CD4-positive, alpha-beta T cell treated with Interferon alpha-2 for 1 hour (primary cell): ENCODE measurements at regions not wholly inside any gene's neighbourhood (a gene's known extent, or its start where the extent isn't known, plus 50 kb on each side); places are given as distances from the start of the nearest gene placed in this dataset.

Experiments
- DNase-seq, 2 donors: peaks; one replicate each; pipeline ENCODE4 v3.0.0-alpha.2; 2020 to 2022

DNA sequence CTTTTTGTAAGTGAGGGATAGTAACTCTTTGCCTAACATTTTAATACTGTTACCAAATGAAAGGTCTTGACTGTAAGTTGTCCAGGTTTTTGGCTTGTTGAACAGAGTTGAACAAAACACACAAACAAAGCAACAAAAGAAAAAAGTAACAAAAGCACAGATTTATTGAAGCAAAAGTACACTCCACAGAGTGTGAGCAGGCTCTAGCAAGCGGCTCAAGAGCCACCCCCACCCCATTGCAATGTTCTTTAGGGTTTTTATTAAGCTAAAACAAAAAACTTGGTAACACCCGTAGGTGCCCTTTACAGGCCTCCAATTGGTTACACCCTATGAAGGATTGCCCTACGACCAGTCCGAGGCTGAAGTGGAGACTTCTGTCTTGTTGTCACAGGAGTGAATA lies 197.4 kb upstream of the MAP3K1 start:
- DNase-seq = no peak

DNA sequence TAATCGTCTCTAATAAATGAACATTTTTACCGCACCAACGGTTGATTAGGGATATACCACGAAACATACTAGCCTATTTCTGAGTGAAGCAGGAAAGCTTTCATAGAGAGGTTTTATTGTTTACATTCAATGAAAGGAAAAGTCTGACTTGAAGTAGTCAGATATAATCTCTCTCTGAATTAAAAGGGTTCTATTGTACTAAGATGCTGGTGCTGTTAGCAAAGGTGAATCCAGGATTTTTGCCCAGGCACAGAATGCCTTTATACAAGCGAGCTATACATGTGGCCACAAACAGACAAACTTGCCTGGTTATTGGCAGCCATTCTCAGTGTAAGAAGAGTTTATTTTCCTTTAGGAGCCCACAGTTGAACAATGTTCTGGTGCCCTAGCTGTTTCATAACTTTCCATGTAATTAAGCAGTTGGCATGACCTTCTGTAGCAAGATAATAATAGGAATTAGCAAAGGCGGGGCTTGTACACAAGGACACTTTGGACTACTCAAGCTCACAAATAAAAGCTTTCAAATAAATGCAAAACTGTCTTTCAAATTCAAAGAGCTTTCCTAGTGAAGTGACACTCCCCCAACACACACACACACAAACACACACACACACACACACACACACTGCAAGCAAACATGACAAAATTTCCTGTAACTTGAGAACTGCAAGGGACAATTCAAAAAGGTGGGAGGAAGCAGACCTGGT lies 198.7 kb upstream of the MAP3K1 start:
- no peak for DNase-seq

DNA sequence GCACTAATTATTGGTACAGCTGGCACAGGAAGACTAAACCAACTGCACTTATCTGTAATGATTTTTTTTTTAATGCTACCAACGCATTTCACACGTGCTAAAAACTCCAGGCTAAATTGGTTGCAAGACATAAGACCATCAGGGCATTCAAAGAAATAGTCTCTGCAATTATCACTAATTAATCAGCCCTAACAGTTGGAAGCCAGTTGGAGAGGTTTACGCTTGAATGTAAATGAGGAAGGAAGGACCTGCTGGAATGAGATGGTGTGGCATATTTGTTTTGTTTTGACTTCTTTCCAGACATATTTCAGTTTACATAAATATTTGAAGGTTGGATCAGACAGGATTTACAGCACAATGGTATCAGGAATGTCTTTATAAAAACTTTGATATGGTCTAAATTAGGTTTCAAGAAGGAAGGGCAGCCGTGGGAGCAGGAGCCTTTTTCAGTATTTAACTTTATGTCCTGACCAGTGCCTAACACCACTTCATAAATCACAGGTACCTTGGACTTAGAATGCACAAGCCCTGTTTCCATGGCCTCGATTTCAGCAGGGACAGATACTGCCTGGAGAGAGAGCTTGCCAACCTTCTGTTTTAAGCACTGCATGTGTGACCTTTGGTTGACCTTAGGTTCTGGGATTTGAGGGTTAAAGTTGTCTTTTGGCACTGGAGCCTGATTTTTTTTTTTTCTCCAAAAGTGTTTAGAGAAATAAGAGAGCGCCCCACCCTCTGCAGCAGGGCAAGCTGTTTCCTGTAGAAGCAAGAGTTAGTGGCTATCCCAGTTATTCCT lies 199.8 kb upstream of the MAP3K1 start:
- DNase-seq = no peak

DNA sequence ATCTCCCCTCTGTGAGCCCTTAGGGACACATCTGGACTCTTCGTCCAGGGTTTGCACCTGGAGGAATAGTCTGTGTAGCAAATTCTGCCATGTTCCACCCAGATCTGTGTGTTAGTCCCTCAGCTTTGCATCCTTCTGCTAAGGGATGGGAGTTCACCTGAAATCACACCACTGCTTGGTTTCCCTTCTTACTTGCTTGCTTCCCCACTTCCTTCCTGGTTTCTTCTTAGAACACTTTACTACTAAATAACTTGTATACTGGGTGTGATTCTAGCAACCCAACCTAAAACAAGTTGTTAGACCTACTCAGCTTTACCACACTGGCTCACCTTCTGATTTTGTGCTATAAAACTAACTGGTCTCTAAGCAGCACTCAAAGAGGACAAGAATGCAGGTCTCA lies 202.6 kb upstream of the MAP3K1 start:
- DNase-seq = peak in 1 of 2 donors; percentile 70

DNA sequence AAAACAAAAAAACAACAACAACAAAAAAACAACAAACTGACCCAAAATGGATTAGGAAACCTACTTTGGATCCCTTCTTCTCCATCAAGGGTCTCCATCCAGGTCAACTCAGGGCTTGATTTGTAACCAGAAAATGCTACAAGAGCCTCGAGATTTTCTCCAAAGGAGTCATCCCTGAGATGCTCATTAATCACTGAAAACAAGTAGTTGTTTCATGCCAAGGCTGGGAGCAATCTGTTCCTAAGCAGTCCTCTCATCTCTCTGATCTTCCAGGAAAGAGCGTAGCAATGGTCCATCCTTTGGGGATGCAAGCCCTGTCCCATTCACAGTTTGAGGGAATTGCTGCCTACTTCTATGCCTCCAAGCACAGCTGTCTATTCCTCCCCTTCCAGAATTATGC lies 203.0 kb upstream of the MAP3K1 start:
- no peak for DNase-seq

DNA sequence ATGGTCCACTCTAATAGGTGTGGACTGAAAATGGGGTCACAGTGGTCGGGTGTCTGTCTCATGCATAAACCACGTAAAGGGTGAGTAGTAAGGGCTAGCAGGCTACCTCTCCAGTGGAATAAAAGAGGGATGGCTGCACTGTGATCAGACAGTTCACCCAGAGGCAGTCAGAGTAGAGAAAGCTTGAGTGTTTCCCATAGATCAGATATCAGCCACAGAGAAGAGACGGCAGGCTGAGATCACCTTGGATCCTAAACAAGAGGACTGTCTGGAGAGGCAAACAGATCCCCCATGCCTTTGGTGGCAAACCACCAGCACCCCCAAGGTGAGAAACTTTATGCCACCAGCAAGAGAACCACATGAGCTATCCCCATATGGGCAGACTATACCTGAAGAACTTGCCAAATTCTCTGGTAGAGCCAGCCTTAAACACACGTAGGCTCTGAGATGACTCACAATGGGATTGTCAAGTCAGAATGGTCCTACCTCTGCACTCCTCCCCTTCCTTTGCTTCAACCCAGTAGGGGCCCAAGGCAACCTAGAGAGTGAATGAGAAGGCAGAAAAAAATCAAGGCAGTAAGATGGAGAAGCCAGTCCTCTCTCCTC lies 205.2 kb upstream of the MAP3K1 start:
- peak in 1 of 2 donors; percentile 38 for DNase-seq

DNA sequence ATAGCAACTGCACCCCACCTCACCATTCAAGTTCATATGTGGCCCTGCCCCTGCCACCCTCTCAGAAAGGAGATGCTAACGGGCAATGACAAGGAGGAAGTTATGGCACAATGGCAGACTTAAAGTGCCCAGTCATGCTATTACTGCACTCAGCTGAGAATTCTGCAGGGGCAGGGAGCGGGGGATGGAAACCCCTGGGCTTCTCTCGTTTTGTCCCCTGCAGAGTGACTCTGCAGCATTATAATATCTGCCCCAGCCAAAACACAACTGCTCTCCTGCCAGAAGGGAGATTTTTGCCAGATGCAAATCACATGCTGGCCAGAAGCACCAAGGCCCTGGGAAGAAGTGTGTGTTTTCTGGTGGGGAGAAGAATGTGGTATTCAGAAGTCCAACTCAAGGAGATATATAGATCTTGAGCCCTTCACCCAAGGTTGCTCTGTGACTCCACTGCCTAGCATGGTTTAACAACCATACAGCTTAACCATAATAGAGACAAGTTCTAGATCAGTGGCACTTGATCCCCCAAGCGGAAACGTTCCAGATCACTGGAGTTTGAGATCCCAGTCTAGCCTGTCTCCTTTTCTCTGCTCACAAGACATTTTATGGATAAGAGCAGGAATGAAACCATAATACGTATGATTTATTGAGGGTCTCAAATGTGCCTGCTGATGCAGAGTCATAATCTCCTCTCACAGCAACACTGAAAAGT lies 207.0 kb upstream of the MAP3K1 start:
- DNase-seq = peak in 1 of 2 donors; percentile 17

DNA sequence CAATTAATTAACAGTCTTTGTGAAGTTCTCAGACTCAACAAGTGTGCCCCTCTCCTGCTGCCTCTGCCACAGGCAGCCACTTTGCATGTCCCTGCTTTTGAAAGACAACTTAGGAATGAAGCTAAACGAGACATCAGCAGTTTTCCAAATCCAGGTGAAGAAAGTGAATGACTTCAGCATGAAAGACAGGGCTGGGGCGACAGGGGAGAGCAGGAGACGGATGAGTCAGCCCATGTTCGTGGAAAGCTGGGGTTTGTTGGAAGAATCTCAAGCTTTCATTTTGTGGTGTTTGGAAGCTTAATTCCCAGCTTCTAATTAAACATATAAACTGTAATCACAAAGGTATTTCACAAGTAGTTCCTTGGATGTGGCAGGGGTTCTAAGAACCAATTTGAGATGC lies 207.8 kb upstream of the MAP3K1 start:
- no peak for DNase-seq

DNA sequence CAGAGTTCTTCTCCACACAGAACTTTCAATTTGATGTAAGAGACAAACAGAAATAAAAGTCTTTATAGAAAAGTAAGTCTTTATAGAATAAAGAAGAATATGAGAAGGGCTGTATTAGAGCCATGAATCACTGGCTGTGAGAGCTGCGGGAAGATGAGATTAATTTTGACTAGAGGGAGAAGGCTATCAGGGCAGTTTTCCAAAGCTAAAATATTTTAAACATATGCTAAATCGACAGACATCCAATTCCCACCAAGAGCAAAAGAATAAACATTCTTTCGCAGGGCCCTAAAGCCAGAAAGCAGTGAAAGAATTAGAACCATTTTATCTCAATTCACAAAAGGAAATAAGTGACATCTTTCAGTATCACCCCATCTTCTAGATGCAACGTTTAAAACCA lies 208.3 kb upstream of the MAP3K1 start:
- no peak for DNase-seq

DNA sequence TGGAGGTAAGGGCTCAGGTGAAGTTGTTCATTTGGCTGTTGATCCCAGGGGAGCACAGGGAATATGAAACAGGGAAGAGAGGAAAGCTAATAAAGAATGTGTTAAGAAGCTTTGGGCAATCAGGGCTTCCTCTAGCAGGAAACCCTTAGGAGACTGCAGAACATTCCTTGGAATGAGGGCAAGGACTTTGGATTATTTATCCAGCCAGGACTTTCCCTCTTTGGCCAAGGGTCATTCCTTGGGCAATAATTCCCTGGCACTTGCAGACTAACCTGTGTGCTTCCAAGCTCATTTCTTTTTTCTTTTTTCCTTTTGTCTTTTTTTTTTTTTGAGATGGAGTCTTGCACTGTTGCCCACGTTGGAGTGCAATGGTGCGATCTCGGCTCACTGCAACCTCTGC lies 209.2 kb upstream of the MAP3K1 start:
- DNase-seq = no peak

DNA sequence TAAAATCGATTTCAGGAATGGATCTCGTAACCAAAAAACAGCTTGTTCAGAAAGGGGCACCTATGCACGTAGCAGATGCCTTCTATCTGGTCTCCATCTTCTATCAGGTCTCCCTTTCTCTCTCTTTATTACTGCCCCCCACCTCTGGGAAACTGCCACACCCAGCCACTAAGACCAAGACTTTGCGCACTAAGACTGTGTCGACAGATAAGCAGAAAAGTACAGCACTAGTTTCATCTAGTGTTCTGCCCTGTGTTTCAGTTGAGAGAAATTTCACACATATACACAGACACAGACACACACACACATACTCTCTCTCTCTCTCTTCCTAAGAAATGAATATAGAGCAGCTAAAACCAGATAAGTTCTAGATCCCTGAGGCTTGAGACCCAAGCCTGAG lies 210.1 kb upstream of the MAP3K1 start:
- no peak for DNase-seq

DNA sequence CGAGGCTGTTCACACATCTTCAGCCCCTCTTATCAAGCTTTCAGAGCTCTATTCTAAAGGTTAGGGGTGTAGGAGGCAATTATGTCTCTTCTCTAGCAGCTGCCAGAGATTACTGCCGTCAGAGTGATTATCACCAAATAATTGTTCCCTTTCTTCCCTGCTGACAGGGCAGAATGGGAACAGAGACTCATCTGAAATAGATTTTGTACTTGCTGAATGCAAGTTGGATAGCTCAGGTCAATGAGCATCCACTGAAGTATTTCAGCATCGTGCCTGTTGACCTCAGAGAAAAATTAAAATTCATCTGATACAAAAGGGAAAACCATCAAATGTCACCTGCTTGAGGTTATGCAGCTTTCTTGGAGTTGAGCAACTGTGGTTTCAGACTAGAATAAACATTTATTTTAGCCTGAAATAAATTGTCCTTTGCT lies 213.7 kb upstream of the MAP3K1 start:
- DNase-seq = no peak

DNA sequence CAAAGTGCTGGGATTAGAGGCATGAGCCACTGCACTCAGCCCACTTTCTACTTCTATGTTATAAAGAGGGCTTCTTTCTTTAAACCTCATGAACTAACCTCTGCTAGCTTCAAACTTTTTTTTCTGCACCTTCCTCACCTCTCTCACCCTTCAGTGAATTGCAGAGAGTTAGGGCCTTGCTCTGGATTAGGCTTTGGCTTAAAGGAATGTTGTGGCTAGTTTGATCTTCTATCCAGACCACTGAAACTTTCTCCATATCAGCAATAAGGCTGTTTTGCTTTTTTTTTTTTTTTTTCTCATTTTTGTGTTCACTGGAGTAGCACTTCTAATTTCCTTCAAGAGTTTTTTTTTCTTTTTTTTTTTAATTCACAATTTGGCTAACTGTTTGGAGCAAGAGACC lies 216.4 kb upstream of the MAP3K1 start:
- no peak for DNase-seq

DNA sequence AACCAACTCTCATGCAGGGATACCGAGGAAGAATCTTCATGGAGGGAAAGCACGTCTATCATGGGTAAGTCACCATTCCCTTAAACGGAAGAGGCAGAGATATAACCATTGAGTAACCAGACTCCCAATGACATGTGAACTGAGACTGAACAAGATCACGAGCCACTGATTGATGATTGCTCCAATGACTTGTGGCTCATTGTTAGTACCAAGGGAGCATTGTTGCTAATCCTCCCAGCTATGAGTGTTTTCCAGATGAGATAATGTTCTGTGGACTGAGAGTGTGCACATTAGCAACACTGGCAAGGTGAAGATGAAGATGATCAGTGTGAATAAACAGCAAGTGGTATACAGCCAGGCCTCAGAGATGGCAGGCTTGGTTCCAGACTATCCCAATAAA lies 219.2 kb upstream of the MAP3K1 start:
- DNase-seq = no peak

DNA sequence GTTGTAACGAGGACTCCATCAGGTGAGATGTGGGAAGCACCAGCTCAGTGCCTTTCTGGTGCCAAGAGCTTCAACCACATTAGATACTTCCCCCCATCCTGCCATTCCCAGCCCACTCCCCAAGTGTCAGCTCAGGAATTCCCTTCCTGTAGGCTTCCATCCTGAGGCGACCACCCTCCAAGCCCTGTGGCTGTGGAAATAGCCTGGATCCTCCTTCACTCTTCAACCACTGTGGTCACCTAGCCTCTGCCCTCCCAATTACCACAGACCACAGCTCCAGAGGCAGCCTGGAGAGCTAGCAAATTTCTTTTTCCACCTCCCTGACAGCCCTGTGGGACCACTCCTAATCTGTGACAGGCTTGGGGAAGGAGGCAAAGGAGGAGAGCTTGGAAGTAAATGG lies 219.8 kb upstream of the MAP3K1 start:
- no peak for DNase-seq

DNA sequence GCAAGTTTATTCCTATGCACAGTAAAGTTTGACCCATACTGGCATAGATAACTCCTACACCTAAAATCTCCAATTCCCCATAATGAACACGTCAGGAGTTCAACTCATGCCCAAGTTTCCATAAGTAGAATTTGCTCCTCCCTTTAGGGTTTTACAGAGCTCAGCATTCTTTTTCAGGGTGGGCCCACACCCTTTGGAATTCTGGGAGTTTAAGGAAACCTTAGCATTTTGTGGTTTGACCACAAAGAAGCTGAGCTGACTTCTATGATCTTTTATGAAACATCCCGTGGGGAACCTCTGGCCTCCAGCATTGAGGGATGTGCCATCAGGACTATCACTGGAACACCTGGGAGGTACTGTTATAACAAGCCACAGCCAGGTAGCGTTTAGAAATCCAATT lies 220.6 kb upstream of the MAP3K1 start:
- no peak for DNase-seq

DNA sequence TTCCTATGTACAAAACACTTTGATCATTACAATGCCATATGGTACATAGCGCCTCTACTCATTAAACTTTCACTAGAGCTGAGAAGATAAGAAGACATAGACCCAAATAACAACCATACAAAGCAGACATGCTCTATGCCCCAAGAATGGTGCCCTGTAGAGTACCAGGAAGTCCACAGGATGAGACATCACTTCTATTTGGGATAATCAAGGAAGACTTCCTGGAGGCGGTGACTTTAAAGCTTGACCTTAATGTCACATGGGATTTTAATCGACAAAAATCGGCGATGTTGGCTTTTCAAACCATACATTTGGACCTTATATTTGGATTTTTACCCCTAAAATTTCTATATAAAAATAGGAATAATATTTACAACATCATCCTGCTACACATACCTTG lies 224.3 kb upstream of the MAP3K1 start:
- DNase-seq = no peak

DNA sequence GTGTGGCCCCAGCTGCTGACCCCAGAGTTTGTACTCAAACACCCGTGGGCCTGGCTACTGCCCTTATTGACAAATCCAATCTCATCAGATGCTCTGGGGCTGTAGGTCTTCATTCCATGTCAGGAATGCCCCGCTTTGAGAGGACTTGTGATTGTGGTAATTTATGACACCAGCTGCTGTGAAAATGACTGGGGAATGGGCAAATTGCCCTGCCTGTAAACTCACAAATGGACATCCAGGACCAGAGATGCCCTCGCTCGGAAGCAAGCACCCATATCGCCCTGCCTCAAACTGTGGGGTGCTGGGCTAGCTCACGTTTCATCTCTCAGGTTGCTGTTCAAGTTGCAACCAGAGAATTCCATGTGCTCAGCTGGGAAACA lies 225.9 kb upstream of the MAP3K1 start:
- DNase-seq = no peak

DNA sequence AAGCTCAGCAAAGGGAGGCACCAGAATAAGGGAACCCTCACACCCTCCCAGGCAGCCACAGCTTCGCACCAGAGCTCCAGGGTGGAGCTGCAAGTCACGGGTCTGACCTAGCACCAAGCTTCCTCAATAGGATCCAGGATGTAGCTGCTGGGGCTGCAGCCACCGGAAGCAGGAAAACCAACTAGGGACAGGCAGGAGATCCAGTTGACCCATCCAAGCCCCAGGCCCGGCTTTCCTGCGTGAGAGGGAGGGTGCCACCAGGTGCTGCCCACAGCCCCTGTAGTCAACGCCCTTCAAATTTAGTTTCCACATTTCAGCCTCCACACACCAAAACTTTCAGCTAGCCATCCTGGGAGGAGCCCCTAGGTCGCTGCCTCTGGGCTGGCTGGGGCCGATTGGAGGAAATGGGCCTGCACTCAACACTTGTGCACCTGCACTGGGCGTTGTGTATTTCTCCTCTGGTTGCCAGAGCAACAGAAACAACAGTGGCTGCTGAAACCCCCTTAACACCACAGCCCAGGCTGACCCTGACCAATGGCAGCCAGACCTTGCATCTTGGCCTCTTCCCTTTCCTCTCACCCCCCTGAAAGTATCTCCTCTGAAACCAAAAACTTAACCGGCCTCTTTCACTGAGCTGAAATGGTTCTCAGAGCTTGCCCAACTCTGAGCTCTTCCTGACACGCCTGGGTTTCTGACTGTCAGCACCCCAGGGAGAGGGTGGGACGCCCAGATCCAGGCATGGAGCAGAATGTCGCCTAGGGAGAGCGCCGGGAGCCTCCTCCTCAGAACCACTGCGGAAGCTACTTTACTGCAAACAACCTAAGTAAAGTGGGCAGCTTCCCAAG lies 226.5 kb upstream of the MAP3K1 start:
- peak; percentile 87 to 91 for DNase-seq

DNA sequence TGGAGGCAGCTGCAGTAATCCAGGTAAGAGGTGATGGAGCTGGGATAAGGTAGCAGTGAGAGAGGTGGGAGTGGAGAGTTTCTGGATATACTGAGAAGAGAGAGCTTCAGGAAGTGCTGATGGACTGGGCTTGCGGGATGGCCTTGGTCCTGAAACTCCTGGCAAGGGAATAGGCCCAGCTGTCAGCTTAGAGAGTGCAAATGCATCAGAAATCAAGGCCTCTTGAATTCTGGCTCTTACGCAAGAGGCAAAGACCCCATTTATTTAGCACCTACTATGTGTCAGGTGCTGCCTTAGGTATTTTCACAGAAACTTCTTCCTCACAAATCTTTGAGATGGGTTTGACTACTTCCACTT lies 227.2 kb upstream of the MAP3K1 start:
- no peak for DNase-seq

DNA sequence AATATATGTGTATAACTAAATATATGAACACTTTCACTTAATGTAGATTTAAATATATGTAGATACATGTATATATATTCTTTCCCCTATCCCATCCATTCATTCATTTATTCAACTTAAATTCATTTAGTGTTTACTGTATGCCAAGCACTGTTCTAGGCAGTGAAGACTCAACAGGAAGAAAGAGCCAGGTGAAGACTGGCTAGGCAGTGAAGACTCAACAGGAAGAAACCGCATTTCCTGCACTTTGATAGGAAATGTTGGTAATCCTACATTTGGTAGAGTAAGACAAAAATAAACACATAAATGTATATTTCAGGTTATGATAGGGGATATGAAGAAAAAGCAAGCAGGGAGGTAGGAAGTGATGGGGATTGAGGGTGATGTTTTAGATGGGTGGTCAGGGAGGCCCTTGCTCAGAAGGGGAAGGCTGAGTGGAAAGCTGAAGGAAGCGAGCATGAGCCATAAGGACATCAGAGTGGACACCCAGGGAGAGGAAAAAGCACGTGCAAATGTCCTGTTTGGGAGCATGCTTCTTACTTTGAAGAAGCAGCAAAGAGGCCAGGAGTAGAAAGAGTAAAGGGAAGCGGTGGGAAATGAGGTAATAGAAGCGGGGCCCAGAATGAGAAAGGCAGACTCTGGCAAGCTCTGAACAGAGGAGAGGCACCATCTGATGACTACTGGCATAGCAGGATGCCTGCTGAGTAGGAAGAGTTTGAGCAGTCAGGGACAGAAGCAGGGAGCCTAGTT lies 227.8 kb upstream of the MAP3K1 start:
- DNase-seq = peak in 1 of 2 donors; percentile 51
